ENCODE measurements at regions not wholly inside any gene's neighbourhood (a gene's known extent, or its start where the extent isn't known, plus 50 kb on each side); places are given as distances from the start of the nearest gene placed in this dataset.

DNA sequence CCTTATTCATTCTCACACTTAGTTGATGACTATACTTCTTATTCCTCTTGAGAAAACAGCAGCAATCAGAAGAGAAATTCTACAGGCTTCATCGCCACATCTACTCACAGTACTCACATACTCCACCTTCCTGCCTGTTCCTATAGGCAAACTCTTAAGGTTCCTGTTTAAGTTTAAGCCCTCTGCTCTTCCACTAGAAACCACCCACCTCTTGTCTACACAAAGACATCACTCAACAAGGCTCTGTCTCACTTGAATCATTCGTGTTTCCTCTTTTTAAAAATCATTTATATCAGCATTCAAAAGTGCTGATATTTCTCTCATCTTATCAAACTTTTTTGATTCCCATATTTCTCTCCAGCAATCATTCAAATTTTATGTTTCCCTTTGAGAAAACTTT lies 85.5 kb upstream of the ADO start:
- Histone ChIP-seq H3K36me3 (replicated peaks in 1 of 2; ENCODE audit: control insufficient read depth in 1 of 2, insufficient read depth in 2 of 2, low read length in 1 of 2) (no peaks in the 10 kb centered on the region), H4K20me1 (ENCODE audit: insufficient read depth) (no peaks in the 10 kb centered on the region), H3K9me2 (no peaks in the 10 kb centered on the region), H3K27ac (ENCODE audit: low read depth in 2 of 2, low read length in 1 of 2) (no peak overlapping the region), H3K4me3 (ENCODE audit: low read depth in 2 of 2, low read length in 1 of 2) (no peak overlapping the region), H3K79me2 (ENCODE audit: insufficient read depth) (no peaks in the 10 kb centered on the region), H3K9me3 (no peaks in the 10 kb centered on the region), H3F3A (replicated peaks; ENCODE audit: insufficient read depth) (no peaks in the 10 kb centered on the region), H2AFZ (ENCODE audit: low read depth) (no peak overlapping the region), H3K27me3 (ENCODE audit: insufficient read depth) (peaks cover 5% of the 10 kb centered on the region; the same call in 1 of the 2 replicates), H3K9ac (no peak overlapping the region), H3K4me2 (no peak overlapping the region), H3K4me1 (ENCODE audit: control insufficient read depth in 1 of 2, insufficient read depth in 2 of 2, low read depth in 1 of 2, low read length in 1 of 2) (no peaks in the 10 kb centered on the region)
- CTCF ChIA-PET: no interaction called here
- WGBS (ENCODE audit: low lambda C conversion rate): 43% methylated on average over 2 of the region's 2 CpGs
- POLR2A ChIA-PET: no interaction called here
- no peak for DNase-seq
- no peak for TF ChIP-seq FOSL2 (IDR thresholded peaks at IDR 0.05; ENCODE audit: borderline replicate concordance, low read depth)
- TF ChIP-seq MXI1 (IDR thresholded peaks at IDR 0.05; ENCODE audit: low read depth, low read length): no peak
- no peak for TF ChIP-seq FOXM1 (IDR thresholded peaks at IDR 0.05; ENCODE audit: low read depth)
- TF ChIP-seq, protein P1, sequence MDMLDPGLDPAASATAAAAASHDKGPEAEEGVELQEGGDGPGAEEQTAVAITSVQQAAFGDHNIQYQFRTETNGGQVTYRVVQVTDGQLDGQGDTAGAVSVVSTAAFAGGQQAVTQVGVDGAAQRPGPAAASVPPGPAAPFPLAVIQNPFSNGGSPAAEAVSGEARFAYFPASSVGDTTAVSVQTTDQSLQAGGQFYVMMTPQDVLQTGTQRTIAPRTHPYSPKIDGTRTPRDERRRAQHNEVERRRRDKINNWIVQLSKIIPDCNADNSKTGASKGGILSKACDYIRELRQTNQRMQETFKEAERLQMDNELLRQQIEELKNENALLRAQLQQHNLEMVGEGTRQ (IDR thresholded peaks at IDR 0.05; ENCODE audit: borderline replicate concordance, low read depth, low read length): no peak
- TF ChIP-seq EZH2phosphoT487 (IDR thresholded peaks at IDR 0.05; ENCODE audit: borderline replicate concordance, low read depth): no peak
- TF ChIP-seq JUND (IDR thresholded peaks at IDR 0.05): no peak
- TF ChIP-seq, protein P2, sequence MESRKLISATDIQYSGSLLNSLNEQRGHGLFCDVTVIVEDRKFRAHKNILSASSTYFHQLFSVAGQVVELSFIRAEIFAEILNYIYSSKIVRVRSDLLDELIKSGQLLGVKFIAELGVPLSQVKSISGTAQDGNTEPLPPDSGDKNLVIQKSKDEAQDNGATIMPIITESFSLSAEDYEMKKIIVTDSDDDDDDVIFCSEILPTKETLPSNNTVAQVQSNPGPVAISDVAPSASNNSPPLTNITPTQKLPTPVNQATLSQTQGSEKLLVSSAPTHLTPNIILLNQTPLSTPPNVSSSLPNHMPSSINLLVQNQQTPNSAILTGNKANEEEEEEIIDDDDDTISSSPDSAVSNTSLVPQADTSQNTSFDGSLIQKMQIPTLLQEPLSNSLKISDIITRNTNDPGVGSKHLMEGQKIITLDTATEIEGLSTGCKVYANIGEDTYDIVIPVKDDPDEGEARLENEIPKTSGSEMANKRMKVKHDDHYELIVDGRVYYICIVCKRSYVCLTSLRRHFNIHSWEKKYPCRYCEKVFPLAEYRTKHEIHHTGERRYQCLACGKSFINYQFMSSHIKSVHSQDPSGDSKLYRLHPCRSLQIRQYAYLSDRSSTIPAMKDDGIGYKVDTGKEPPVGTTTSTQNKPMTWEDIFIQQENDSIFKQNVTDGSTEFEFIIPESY (IDR thresholded peaks at IDR 0.05; ENCODE audit: borderline replicate concordance, low read depth): no peak
- no peak for TF ChIP-seq RFX5 (IDR thresholded peaks at IDR 0.05; ENCODE audit: low read length)
- no peak for TF ChIP-seq TCF12 (IDR thresholded peaks at IDR 0.05)
- no peak for TF ChIP-seq TEAD4 (IDR thresholded peaks at IDR 0.05; ENCODE audit: borderline replicate concordance, insufficient read depth)
- no peak for TF ChIP-seq PBX3 (IDR thresholded peaks at IDR 0.05)
- TF ChIP-seq NRF1 (IDR thresholded peaks at IDR 0.05; ENCODE audit: low read depth, low read length): no peak
- TF ChIP-seq MEF2A (IDR thresholded peaks at IDR 0.05; ENCODE audit: borderline replicate concordance, low read depth): no peak
- no peak for TF ChIP-seq GATA2 (CRISPR knock-in tag; IDR thresholded peaks at IDR 0.05)

- Histone ChIP-seq H3K27ac (ENCODE audit: low read depth in 2 of 2, low read length in 1 of 2) (no peak overlapping the region), H2AFZ (ENCODE audit: low read depth) (no peak overlapping the region), H3K4me1 (ENCODE audit: control insufficient read depth in 1 of 2, insufficient read depth in 2 of 2, low read depth in 1 of 2, low read length in 1 of 2) (no peaks in the 10 kb centered on the region), H3K79me2 (ENCODE audit: insufficient read depth) (no peaks in the 10 kb centered on the region), H3F3A (replicated peaks; ENCODE audit: insufficient read depth) (no peaks in the 10 kb centered on the region), H4K20me1 (ENCODE audit: insufficient read depth) (no peaks in the 10 kb centered on the region), H3K27me3 (ENCODE audit: insufficient read depth) (peaks cover 15% of the 10 kb centered on the region; the same call in 1 of the 2 replicates), H3K36me3 (replicated peaks in 1 of 2; ENCODE audit: control insufficient read depth in 1 of 2, insufficient read depth in 2 of 2, low read length in 1 of 2) (no peaks in the 10 kb centered on the region), H3K4me2 (no peak overlapping the region), H3K9me2 (no peaks in the 10 kb centered on the region), H3K4me3 (ENCODE audit: low read depth in 2 of 2, low read length in 1 of 2) (no peak overlapping the region), H3K9me3 (no peaks in the 10 kb centered on the region), H3K9ac (no peak overlapping the region)
- WGBS (ENCODE audit: low lambda C conversion rate): 46% methylated on average over 4 of the region's 4 CpGs
- TF ChIP-seq, protein P3, sequence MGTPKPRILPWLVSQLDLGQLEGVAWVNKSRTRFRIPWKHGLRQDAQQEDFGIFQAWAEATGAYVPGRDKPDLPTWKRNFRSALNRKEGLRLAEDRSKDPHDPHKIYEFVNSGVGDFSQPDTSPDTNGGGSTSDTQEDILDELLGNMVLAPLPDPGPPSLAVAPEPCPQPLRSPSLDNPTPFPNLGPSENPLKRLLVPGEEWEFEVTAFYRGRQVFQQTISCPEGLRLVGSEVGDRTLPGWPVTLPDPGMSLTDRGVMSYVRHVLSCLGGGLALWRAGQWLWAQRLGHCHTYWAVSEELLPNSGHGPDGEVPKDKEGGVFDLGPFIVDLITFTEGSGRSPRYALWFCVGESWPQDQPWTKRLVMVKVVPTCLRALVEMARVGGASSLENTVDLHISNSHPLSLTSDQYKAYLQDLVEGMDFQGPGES (IDR thresholded peaks at IDR 0.05; ENCODE audit: low read depth, low read length): no peak
- no peak for TF ChIP-seq RFX5 (IDR thresholded peaks at IDR 0.05; ENCODE audit: low read length)
- no peak for TF ChIP-seq GATA2 (CRISPR knock-in tag; IDR thresholded peaks at IDR 0.05)
- TF ChIP-seq EZH2phosphoT487 (IDR thresholded peaks at IDR 0.05; ENCODE audit: borderline replicate concordance, low read depth): no peak
- no peak for TF ChIP-seq NFIC (IDR thresholded peaks at IDR 0.05; ENCODE audit: borderline replicate concordance)
- no peak for TF ChIP-seq FOSL2 (IDR thresholded peaks at IDR 0.05; ENCODE audit: borderline replicate concordance, low read depth)
- no peak for TF ChIP-seq NRF1 (IDR thresholded peaks at IDR 0.05; ENCODE audit: low read depth, low read length)
- no peak for TF ChIP-seq MEF2A (IDR thresholded peaks at IDR 0.05; ENCODE audit: borderline replicate concordance, low read depth)
- TF ChIP-seq GABPA (IDR thresholded peaks at IDR 0.05; ENCODE audit: low read depth): no peak
- TF ChIP-seq RXRA (IDR thresholded peaks at IDR 0.05; ENCODE audit: borderline replicate concordance, low read depth): no peak
- ChIA-PET CTCF (no interaction called here), POLR2A (no interaction called here)
- DNase-seq: no peak
Observed at GRCh38 chr10:62721687-62722086, 82.8 kb upstream of the ADO start.

All from SK-N-SH (cell line).